Erythroblast (primary cell): ENCODE measurements at regions not wholly inside any gene's neighbourhood (a gene's known extent, or its start where the extent isn't known, plus 50 kb on each side); places are given as distances from the start of the nearest gene placed in this dataset.

Source experiments
- GATA1 ChIP-seq: IDR thresholded peaks from 2 replicates; pipeline ENCODE4 v1.6.1; 2011; ENCODE audit warnings: low read depth, mild to moderate bottlenecking, control low read depth, low read length, moderate library complexity
- POLR2A ChIP-seq: IDR thresholded peaks from 2 replicates; pipeline ENCODE4 v1.6.1; 2011; ENCODE audit warnings: mild to moderate bottlenecking, low read length

DNA sequence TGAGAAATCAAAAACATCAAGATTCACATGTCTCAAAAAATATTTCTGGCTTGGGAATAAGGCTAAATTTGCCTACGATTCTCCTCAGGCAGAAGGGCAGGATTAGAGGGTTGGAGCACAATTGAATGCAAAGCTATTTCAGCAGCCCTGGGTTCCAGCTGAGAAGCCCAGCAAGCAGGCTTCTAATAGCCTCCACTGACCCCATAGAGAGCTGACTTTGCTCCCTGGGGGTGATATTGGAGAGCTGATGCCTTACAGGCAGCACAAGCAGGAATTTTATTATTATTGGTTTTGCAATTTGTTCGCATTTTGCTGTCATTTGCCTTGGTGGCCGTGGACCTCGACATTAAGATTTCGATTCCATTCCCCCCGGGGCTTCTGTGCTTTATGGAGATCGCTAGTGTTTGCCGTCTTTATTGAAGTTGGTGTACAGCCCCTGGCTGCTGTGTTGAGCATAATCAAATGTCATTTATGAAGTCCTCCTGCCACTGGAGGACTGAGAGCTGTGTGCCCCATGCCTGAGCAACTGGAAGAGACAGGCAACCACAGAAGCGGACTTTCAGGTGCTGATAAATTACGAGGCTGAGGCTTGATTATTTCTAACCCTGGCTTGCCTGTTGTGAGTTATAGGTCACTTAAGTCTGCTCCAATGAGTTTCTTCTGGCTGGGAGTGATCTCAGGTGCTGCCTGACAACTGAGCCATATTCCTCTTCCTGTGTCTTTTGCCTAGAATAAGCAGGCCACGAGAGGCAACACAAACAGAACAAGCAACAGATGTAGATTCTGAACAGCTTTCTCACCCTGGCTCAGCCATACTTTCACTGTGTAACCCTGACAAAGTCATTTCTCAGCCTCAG, 518.4 kb upstream of the CAMK1G start:
- TF ChIP-seq POLR2A (no peak), GATA1 (no peak)
